H1 (cell line): ENCODE measurements at regions not wholly inside any gene's neighbourhood (a gene's known extent, or its start where the extent isn't known, plus 50 kb on each side); places are given as distances from the start of the nearest gene placed in this dataset.

Source experiments
- CTCF ChIA-PET: fragments of 300-600 bp; sonication (Branson Sonifier 250); formaldehyde crosslinking; loops from one replicate; lab custom pipeline; 2021; ENCODE audit not compliant: partially characterized antibody; lab: Charles Lee
- POLR2A ChIA-PET: fragments of 300-600 bp; sonication (Branson Sonifier 250); formaldehyde crosslinking; loops from one replicate; lab custom pipeline; 2021; ENCODE audit warnings: inconsistent platforms; ENCODE audit not compliant: partially characterized antibody; lab: Charles Lee
- DNase-seq, 2 experiments: peaks; one replicate each; pipeline versions ENCODE4 v3.0.0 to v3.0.0-alpha.2; 2010 to 2022; ENCODE audit warnings: low spot score in 2 of 2, low read depth in 1 of 2, mixed read lengths in 1 of 2
- FAIRE-seq: peaks from 2 replicates; lab custom pipeline; 2011; peaks lifted over from hg19 to GRCh38; lab: Jason Lieb, UNC
- H2AFZ ChIP-seq: 2 replicates; pipeline ENCODE4 v1.8.1; 2012; ENCODE audit warnings: low read length, inconsistent platforms
- H2AK5ac ChIP-seq: 2 replicates; pipeline ENCODE4 v1.6.1; 2013; ENCODE audit warnings: low read depth, low read length
- H2BK120ac ChIP-seq: replicated peaks from 2 replicates; pipeline ENCODE3; 2013; ENCODE audit warnings: low read depth, low read length, inconsistent platforms
- H2BK12ac ChIP-seq: 2 replicates; pipeline ENCODE4 v1.6.1; 2013; ENCODE audit warnings: low read depth, low read length
- H2BK15ac ChIP-seq: 2 replicates; pipeline ENCODE4 v1.6.1; 2013; ENCODE audit warnings: low read length
- H2BK20ac ChIP-seq: 2 replicates; pipeline ENCODE4 v1.6.1; 2013; ENCODE audit warnings: low read length
- H2BK5ac ChIP-seq: 2 replicates; pipeline ENCODE4 v1.6.1; 2013; ENCODE audit warnings: low read depth, low read length
- H3K14ac ChIP-seq: 2 replicates; pipeline ENCODE4 v1.6.1; 2013; ENCODE audit warnings: inconsistent platforms; ENCODE audit not compliant: insufficient read length
- H3K18ac ChIP-seq: 2 replicates; pipeline ENCODE4 v1.6.1; 2013; ENCODE audit warnings: low read length; ENCODE audit errors: extremely low read depth
- H3K23ac ChIP-seq: 2 replicates; pipeline ENCODE4 v1.6.1; 2013; ENCODE audit warnings: inconsistent platforms; ENCODE audit not compliant: insufficient read length
- H3K23me2 ChIP-seq: 2 replicates; pipeline ENCODE4 v1.6.1; 2013; ENCODE audit warnings: low read depth, low read length
- H3K27ac ChIP-seq: 2 replicates; pipeline ENCODE4 v1.6.1; 2011; ENCODE audit warnings: low read depth, low read length, inconsistent platforms
- H3K27me3 ChIP-seq, 4 experiments: replicated peaks in 1 of 4; 1 replicate in 1 of 4; 2 replicates in 3 of 4; pipeline versions ENCODE4 v1.6.1 to v1.8.1; 2011 to 2013; ENCODE audit warnings: low read length in 3 of 4, mild to moderate bottlenecking in 3 of 4, inconsistent platforms in 2 of 4, mixed read lengths in 2 of 4, moderate library complexity in 1 of 4; ENCODE audit not compliant: control insufficient read depth in 3 of 4, insufficient read depth in 3 of 4; ENCODE audit errors: extremely low read depth in 1 of 4
- H3K36me3 ChIP-seq, 4 experiments: 2 replicates each; pipeline versions ENCODE4 v1.6.1 to v1.8.1; 2011 to 2013; ENCODE audit warnings: mild to moderate bottlenecking in 4 of 4, low read length in 3 of 4, moderate library complexity in 2 of 4, control low read depth in 1 of 4, inconsistent platforms in 1 of 4; ENCODE audit not compliant: insufficient read depth in 4 of 4, control insufficient read depth in 2 of 4
- H3K4ac ChIP-seq: replicated peaks from 2 replicates; pipeline ENCODE3; 2013; ENCODE audit warnings: low read length, low read depth, mixed read lengths, inconsistent platforms; ENCODE audit not compliant: insufficient read length
- H3K4me1 ChIP-seq, 4 experiments: replicated peaks in 1 of 4; 1 replicate in 1 of 4; 2 replicates in 3 of 4; pipeline versions ENCODE4 v1.6.1 to v1.8.1; 2011 to 2013; ENCODE audit warnings: low read length in 3 of 4, inconsistent platforms in 2 of 4, mixed read lengths in 1 of 4; ENCODE audit not compliant: insufficient read depth in 4 of 4, control insufficient read depth in 3 of 4
- H3K4me2 ChIP-seq, 2 experiments: 2 replicates each; pipeline versions ENCODE4 v1.6.1 to v1.8.1; 2011 to 2013; ENCODE audit warnings: low read depth in 2 of 2, low read length in 2 of 2, control low read depth in 1 of 2, inconsistent platforms in 1 of 2, mild to moderate bottlenecking in 1 of 2; ENCODE audit not compliant: insufficient read depth in 1 of 2
- H3K4me3 ChIP-seq, 4 experiments: fragments of 200-600, 300-600 bp in 1 of 4; sonication (generic), shearing (Covaris generic), sonication (Bioruptor Twin) in 1 of 4; 2 replicates each; pipeline versions ENCODE4 v1.5.1 to v1.8.1; 2011 to 2016; ENCODE audit warnings: low read length in 4 of 4, low read depth in 3 of 4, control low read depth in 2 of 4, inconsistent platforms in 2 of 4, mild to moderate bottlenecking in 2 of 4, mixed read lengths in 1 of 4, moderate library complexity in 1 of 4; ENCODE audit not compliant: insufficient read depth in 2 of 4; ENCODE audit errors: extremely low read depth in 1 of 4
- H3K56ac ChIP-seq: replicated peaks from 2 replicates; pipeline ENCODE3; 2013; ENCODE audit warnings: low read depth, mild to moderate bottlenecking, mixed read lengths, low read length, inconsistent platforms; ENCODE audit not compliant: insufficient read length
- H3K79me1 ChIP-seq: 2 replicates; pipeline ENCODE4 v1.6.1; 2013; ENCODE audit warnings: low read depth, low read length, control low read depth
- H3K79me2 ChIP-seq, 2 experiments: 2 replicates each; pipeline versions ENCODE4 v1.6.1 to v1.8.1; 2012 to 2013; ENCODE audit warnings: low read length in 2 of 2, mild to moderate bottlenecking in 2 of 2, inconsistent platforms in 1 of 2; ENCODE audit not compliant: insufficient read depth in 2 of 2, control insufficient read depth in 1 of 2
- H3K9ac ChIP-seq, 4 experiments: replicated peaks in 1 of 4; 1 replicate in 1 of 4; 2 replicates in 3 of 4; pipeline versions ENCODE4 v1.6.1 to v1.8.1; 2011 to 2013; ENCODE audit warnings: low read depth in 3 of 4, low read length in 3 of 4, control low read depth in 2 of 4, mild to moderate bottlenecking in 2 of 4, moderate library complexity in 2 of 4, inconsistent platforms in 1 of 4; ENCODE audit errors: extremely low read depth in 1 of 4
- H3K9me3 ChIP-seq, 2 experiments: 2 replicates each; pipeline versions ENCODE4 v1.6.1 to v1.8.1; 2012 to 2013; ENCODE audit warnings: mild to moderate bottlenecking in 2 of 2, moderate library complexity in 2 of 2, control low read depth in 1 of 2, inconsistent platforms in 1 of 2, low read depth in 1 of 2, low read length in 1 of 2, mixed read lengths in 1 of 2; ENCODE audit not compliant: insufficient read depth in 2 of 2
- H4K20me1 ChIP-seq, 2 experiments: replicated peaks in 1 of 2; 2 replicates each; pipeline versions ENCODE3 to v1.8.1; 2011 to 2013; ENCODE audit warnings: inconsistent platforms in 2 of 2, low read length in 2 of 2, mild to moderate bottlenecking in 1 of 2; ENCODE audit not compliant: insufficient read depth in 2 of 2, control insufficient read depth in 1 of 2
- H4K5ac ChIP-seq: 2 replicates; pipeline ENCODE4 v1.6.1; 2013; ENCODE audit warnings: low read length, low read depth, mixed read lengths, inconsistent platforms; ENCODE audit not compliant: insufficient read length
- H4K8ac ChIP-seq: 2 replicates; pipeline ENCODE4 v1.8.0; 2013; ENCODE audit warnings: mild to moderate bottlenecking, moderate library complexity, low read length, inconsistent platforms; ENCODE audit not compliant: insufficient read depth; ENCODE audit errors: extremely low read depth
- H4K91ac ChIP-seq: replicated peaks from 2 replicates; pipeline ENCODE3; 2013; ENCODE audit warnings: low read length, mixed read lengths, inconsistent platforms; ENCODE audit not compliant: insufficient read length
- CBX5 ChIP-seq: fragments of 300-800, 300-1000 bp; sonication (generic); IDR thresholded peaks from 2 replicates; pipeline ENCODE4 v1.7.1; 2016; ENCODE audit warnings: antibody characterized with exemption, low read length, low read depth
- FOSL1 ChIP-seq: IDR thresholded peaks from 2 replicates; pipeline ENCODE4 v1.6.1; 2011; ENCODE audit warnings: mild to moderate bottlenecking, low read depth, low read length, moderate library complexity; ENCODE audit not compliant: insufficient read depth
- KDM1A ChIP-seq: fragments of 200-600, 300-600 bp; sonication (generic); IDR thresholded peaks from 2 replicates; pipeline ENCODE4 v1.7.1; 2016; ENCODE audit warnings: mild to moderate bottlenecking, low read length, borderline replicate concordance
- MAFK ChIP-seq: IDR thresholded peaks from 2 replicates; pipeline ENCODE4 v1.6.1; 2012; ENCODE audit warnings: low read depth, mild to moderate bottlenecking, improper control_type of control experiment, low read length
- RBBP5 ChIP-seq: IDR thresholded peaks from 2 replicates; pipeline ENCODE4 v1.7.1; 2012; ENCODE audit warnings: low read depth, mild to moderate bottlenecking, inconsistent platforms, low read length, moderate library complexity, borderline replicate concordance
- SRF ChIP-seq: IDR thresholded peaks from 2 replicates; pipeline ENCODE4 v1.6.1; 2011; ENCODE audit warnings: mild to moderate bottlenecking, low read depth, low read length, moderate library complexity
- TAF1 ChIP-seq: IDR thresholded peaks from 2 replicates; pipeline ENCODE4 v1.6.1; 2011; ENCODE audit warnings: mild to moderate bottlenecking, low read depth, low read length
- TEAD4 ChIP-seq: IDR thresholded peaks from 2 replicates; pipeline ENCODE4 v1.6.1; 2012; ENCODE audit warnings: low read depth, low read length, inconsistent platforms, mixed read lengths
- WGBS, 2 experiments: shearing (Covaris generic) in 1 of 2; methylation state at CpG; one replicate each; pipeline versions ENCODE4 v1.1.6 to v1.1.7; 2013 to 2015; ENCODE audit warnings: low lambda C conversion rate in 2 of 2, mixed read lengths in 2 of 2, inconsistent platforms in 1 of 2, low coverage in 1 of 2, missing lambda C conversion rate in 1 of 2; ENCODE audit not compliant: insufficient replicate concordance in 2 of 2, insufficient coverage in 1 of 2, insufficient read length in 1 of 2; ENCODE audit errors: extremely low coverage in 1 of 2, missing lambda C conversion rate in 1 of 2; 5-methylcytosine and 5-hydroxymethylcytosine counted together

GRCh38 chr4:107133965-107134653 is 98.0 kb upstream of the DKK2 start:
- no peak for DNase-seq
- Histone ChIP-seq H3K4me3 (no peak overlapping the region), H3K4me1 (peaks cover 0 to 2% (median 0%) of the 10 kb centered on the region in 4 experiments; a peak in 1 of 7 replicates), H3K27me3 (no peaks in the 10 kb centered on the region), H3K18ac (no peak overlapping the region), H3K4ac (no peak overlapping the region), H4K8ac (no peak overlapping the region), H3K23ac (no peak overlapping the region), H4K91ac (no peak overlapping the region), H3K23me2 (no peaks in the 10 kb centered on the region), H3K4me2 (no peak overlapping the region), H3K9ac (no peak overlapping the region), H4K20me1 (no peaks in the 10 kb centered on the region), H3K14ac (no peak overlapping the region), H3K79me1 (no peaks in the 10 kb centered on the region), H3K79me2 (no peaks in the 10 kb centered on the region), H2BK20ac (no peak overlapping the region), H4K5ac (no peak overlapping the region), H3K9me3 (no peaks in the 10 kb centered on the region), H2AK5ac (no peak overlapping the region), H3K36me3 (no peaks in the 10 kb centered on the region), H2AFZ (no peak overlapping the region), H2BK15ac (no peak overlapping the region), H2BK12ac (no peak overlapping the region), H3K56ac (no peak overlapping the region), H3K27ac (no peak overlapping the region), H2BK120ac (no peak overlapping the region), H2BK5ac (no peak overlapping the region)
- CTCF ChIA-PET, result no interaction called here
- POLR2A ChIA-PET, result no interaction called here
- 89% methylated on average over 4 of the region's 4 CpGs; no CpG with 5 or more reads in 1 of the 2 experiments for WGBS, 2 experiments
- no peak for FAIRE-seq
- TF ChIP-seq KDM1A (no peak), RBBP5 (no peak), MAFK (no peak), FOSL1 (no peak), SRF (no peak), TEAD4 (no peak), CBX5 (no peak), TAF1 (no peak)
